ENCODE measurements at regions not wholly inside any gene's neighbourhood (a gene's known extent, or its start where the extent isn't known, plus 50 kb on each side); places are given as distances from the start of the nearest gene placed in this dataset.
A peak's percentile ranks its signal among the peaks of the same experiment; 100 is the strongest.

GRCh38 chr1:181359012-181359411 is 124.3 kb upstream of the CACNA1E start:
- no peaks in the 10 kb centered on the region for H3K36me3 ChIP-seq (ENCODE audit: insufficient read depth, low read length)
- Mint-ChIP-seq H3K4me3 (no peak overlapping the region), H3K9me3 (no peaks in the 10 kb centered on the region), H3K27ac (no peak overlapping the region), H3K36me3 (no peaks in the 10 kb centered on the region), H3K27me3 (peaks cover 0 to 3% of the 10 kb centered on the region in 2 donors), H3K4me1 (no peaks in the 10 kb centered on the region)
- H3K27ac ChIP-seq (ENCODE audit: low read depth, low read length): no peak overlapping the region
- CTCF ChIA-PET: no interaction called here
- no peaks in the 10 kb centered on the region for H3K27me3 ChIP-seq (ENCODE audit: insufficient read depth, low read length, poor library complexity, severe bottlenecking)
- POLR2A ChIA-PET: no interaction called here
- no peaks in the 10 kb centered on the region for H3K4me1 ChIP-seq (ENCODE audit: insufficient read depth, low read length)
- H3K9me3 ChIP-seq (ENCODE audit: low read length): no peaks in the 10 kb centered on the region
- H3K4me3 ChIP-seq (ENCODE audit: low read length): no peak overlapping the region
- DNase-seq: no peak

- no peak overlapping the region for H3K27ac ChIP-seq (ENCODE audit: low read depth, low read length)
- no peaks in the 10 kb centered on the region for H3K27me3 ChIP-seq (ENCODE audit: insufficient read depth, low read length, poor library complexity, severe bottlenecking)
- no peak overlapping the region for H3K4me3 Mint-ChIP-seq
- DNase-seq: no peak
- H3K9me3 ChIP-seq (ENCODE audit: low read length): no peaks in the 10 kb centered on the region
- ChIA-PET POLR2A (no interaction called here), CTCF (no interaction called here)
- no peaks in the 10 kb centered on the region for H3K36me3 Mint-ChIP-seq
- H3K27ac Mint-ChIP-seq: no peak overlapping the region
- no peaks in the 10 kb centered on the region for H3K36me3 ChIP-seq (ENCODE audit: insufficient read depth, low read length)
- no peaks in the 10 kb centered on the region for H3K4me1 ChIP-seq (ENCODE audit: insufficient read depth, low read length)
- peaks cover 0 to 5% of the 10 kb centered on the region in 2 donors for H3K27me3 Mint-ChIP-seq
- H3K9me3 Mint-ChIP-seq: no peaks in the 10 kb centered on the region
- H3K4me3 ChIP-seq (ENCODE audit: low read length): no peak overlapping the region
- no peaks in the 10 kb centered on the region for H3K4me1 Mint-ChIP-seq
These were observed 118.5 kb upstream of the CACNA1E start for GRCh38 chr1:181364801-181365200.

GRCh38 chr1:181366910-181367309 is 116.4 kb upstream of the CACNA1E start:
- DNase-seq: no peak
- Histone ChIP-seq H3K9me3 (ENCODE audit: low read length) (no peaks in the 10 kb centered on the region), H3K27ac (ENCODE audit: low read depth, low read length) (no peak overlapping the region), H3K4me1 (ENCODE audit: insufficient read depth, low read length) (no peaks in the 10 kb centered on the region), H3K27me3 (ENCODE audit: insufficient read depth, low read length, poor library complexity, severe bottlenecking) (no peaks in the 10 kb centered on the region), H3K4me3 (ENCODE audit: low read length) (no peak overlapping the region), H3K36me3 (ENCODE audit: insufficient read depth, low read length) (no peaks in the 10 kb centered on the region)
- Mint-ChIP-seq H3K36me3 (no peaks in the 10 kb centered on the region), H3K4me3 (no peak overlapping the region), H3K27ac (no peak overlapping the region), H3K27me3 (peaks cover 0 to 3% of the 10 kb centered on the region in 2 donors), H3K9me3 (peaks cover 0 to 1% (median 0%) of the 10 kb centered on the region in 5 donors), H3K4me1 (no peaks in the 10 kb centered on the region)
- CTCF ChIA-PET: no interaction called here
- POLR2A ChIA-PET: no interaction called here

GRCh38 chr1:181369416-181369815 is 113.9 kb upstream of the CACNA1E start:
- DNase-seq: no peak
- peaks cover 0 to 4% (median 0%) of the 10 kb centered on the region in 3 donors for H3K36me3 Mint-ChIP-seq

GRCh38 chr1:181383695-181384094 is 99.6 kb upstream of the CACNA1E start:
- Histone ChIP-seq H3K27ac (ENCODE audit: low read depth, low read length) (no peak overlapping the region), H3K4me1 (ENCODE audit: insufficient read depth, low read length) (no peaks in the 10 kb centered on the region), H3K36me3 (ENCODE audit: insufficient read depth, low read length) (no peaks in the 10 kb centered on the region), H3K9me3 (ENCODE audit: low read length) (no peaks in the 10 kb centered on the region), H3K27me3 (ENCODE audit: insufficient read depth, low read length, poor library complexity, severe bottlenecking) (no peaks in the 10 kb centered on the region), H3K4me3 (ENCODE audit: low read length) (no peak overlapping the region)
- peaks cover under 1 to 12% of the 10 kb centered on the region in 2 donors for H3K27me3 Mint-ChIP-seq
- H3K4me1 Mint-ChIP-seq: no peaks in the 10 kb centered on the region
- H3K4me3 Mint-ChIP-seq: no peak overlapping the region
- no peaks in the 10 kb centered on the region for H3K9me3 Mint-ChIP-seq
- POLR2A ChIA-PET: no interaction called here
- no peaks in the 10 kb centered on the region for H3K36me3 Mint-ChIP-seq
- H3K27ac Mint-ChIP-seq: peak overlapping the region in 1 of 8 donors; percentile 11
- CTCF ChIA-PET: no interaction called here
- DNase-seq: no peak

More at GRCh38 chr1:181369416-181369815, 113.9 kb upstream of the CACNA1E start:
- Mint-ChIP-seq H3K9me3 (peaks cover 0 to 8% (median 2%) of the 10 kb centered on the region in 5 donors), H3K27ac (no peak overlapping the region), H3K4me3 (no peak overlapping the region), H3K4me1 (no peaks in the 10 kb centered on the region), H3K27me3 (peaks cover 0 to 3% of the 10 kb centered on the region in 2 donors)
- Histone ChIP-seq H3K9me3 (ENCODE audit: low read length) (no peaks in the 10 kb centered on the region), H3K4me3 (ENCODE audit: low read length) (no peak overlapping the region), H3K36me3 (ENCODE audit: insufficient read depth, low read length) (no peaks in the 10 kb centered on the region), H3K4me1 (ENCODE audit: insufficient read depth, low read length) (no peaks in the 10 kb centered on the region), H3K27me3 (ENCODE audit: insufficient read depth, low read length, poor library complexity, severe bottlenecking) (no peaks in the 10 kb centered on the region), H3K27ac (ENCODE audit: low read depth, low read length) (no peak overlapping the region)
- CTCF ChIA-PET: no interaction called here
- POLR2A ChIA-PET: no interaction called here

- peaks cover 2% of the 10 kb centered on the region for H3K4me1 ChIP-seq (ENCODE audit: insufficient read depth, low read length)
- no peak overlapping the region for H3K27ac ChIP-seq (ENCODE audit: low read depth, low read length)
- no peak for DNase-seq
- H3K4me1 Mint-ChIP-seq: no peaks in the 10 kb centered on the region
- CTCF ChIA-PET: no interaction called here
- peaks cover 0 to 4% (median 0%) of the 10 kb centered on the region in 5 donors for H3K9me3 Mint-ChIP-seq
- POLR2A ChIA-PET: no interaction called here
- no peak overlapping the region for H3K4me3 ChIP-seq (ENCODE audit: low read length)
- no peaks in the 10 kb centered on the region for H3K36me3 Mint-ChIP-seq
- peaks cover 0 to 9% of the 10 kb centered on the region in 2 donors for H3K27me3 Mint-ChIP-seq
- H3K27me3 ChIP-seq (ENCODE audit: insufficient read depth, low read length, poor library complexity, severe bottlenecking): no peaks in the 10 kb centered on the region
- no peaks in the 10 kb centered on the region for H3K9me3 ChIP-seq (ENCODE audit: low read length)
- H3K36me3 ChIP-seq (ENCODE audit: insufficient read depth, low read length): no peaks in the 10 kb centered on the region
- H3K4me3 Mint-ChIP-seq: no peak overlapping the region
- no peak overlapping the region for H3K27ac Mint-ChIP-seq
These were observed 97.0 kb upstream of the CACNA1E start for GRCh38 chr1:181386340-181386739.

- Mint-ChIP-seq H3K9me3 (peaks cover 0 to 4% (median 0%) of the 10 kb centered on the region in 5 donors), H3K4me1 (peaks cover 2 to 5% (median 4%) of the 10 kb centered on the region in 3 donors), H3K27me3 (peaks cover 0 to 9% of the 10 kb centered on the region in 2 donors), H3K27ac (no peak overlapping the region), H3K36me3 (no peaks in the 10 kb centered on the region), H3K4me3 (no peak overlapping the region)
- Histone ChIP-seq H3K36me3 (ENCODE audit: insufficient read depth, low read length) (no peaks in the 10 kb centered on the region), H3K27me3 (ENCODE audit: insufficient read depth, low read length, poor library complexity, severe bottlenecking) (no peaks in the 10 kb centered on the region), H3K4me3 (ENCODE audit: low read length) (no peak overlapping the region), H3K4me1 (ENCODE audit: insufficient read depth, low read length) (peaks cover 8% of the 10 kb centered on the region), H3K9me3 (ENCODE audit: low read length) (no peaks in the 10 kb centered on the region), H3K27ac (ENCODE audit: low read depth, low read length) (no peak overlapping the region)
- DNase-seq: no peak
- ChIA-PET CTCF (no interaction called here), POLR2A (no interaction called here)
These were observed 96.4 kb upstream of the CACNA1E start for GRCh38 chr1:181386951-181387350.

- H3K9me3 ChIP-seq (ENCODE audit: low read length): no peaks in the 10 kb centered on the region
- Mint-ChIP-seq H3K9me3 (peaks cover 0 to 4% (median 0%) of the 10 kb centered on the region in 5 donors), H3K27me3 (peaks cover 0 to 9% of the 10 kb centered on the region in 2 donors), H3K4me3 (no peak overlapping the region), H3K4me1 (peaks cover 4 to 12% (median 9%) of the 10 kb centered on the region in 3 donors), H3K27ac (no peak overlapping the region), H3K36me3 (no peaks in the 10 kb centered on the region)
- POLR2A ChIA-PET: no interaction called here
- H3K27me3 ChIP-seq (ENCODE audit: insufficient read depth, low read length, poor library complexity, severe bottlenecking): no peaks in the 10 kb centered on the region
- no peak overlapping the region for H3K4me3 ChIP-seq (ENCODE audit: low read length)
- no peak for DNase-seq
- H3K27ac ChIP-seq (ENCODE audit: low read depth, low read length): no peak overlapping the region
- no peaks in the 10 kb centered on the region for H3K36me3 ChIP-seq (ENCODE audit: insufficient read depth, low read length)
- CTCF ChIA-PET: interaction anchor here (1.1 kb wide), 1 partner anchor 11 kb away, joined by 3 read pairs; no protein-coding TSS in a partner anchor
- peaks cover 16% of the 10 kb centered on the region for H3K4me1 ChIP-seq (ENCODE audit: insufficient read depth, low read length)
These were observed 95.6 kb upstream of the CACNA1E start for GRCh38 chr1:181387702-181388101.
